B cell (primary cell): ENCODE measurements at regions not wholly inside any gene's neighbourhood (a gene's known extent, or its start where the extent isn't known, plus 50 kb on each side); places are given as distances from the start of the nearest gene placed in this dataset.

Source experiments
- ATAC-seq: fragments of 200-7000 bp; cut with Tn5 transposase; one replicate; pipeline ENCODE4 v1.10.0; 2021; ENCODE audit warnings: low read depth, mild to moderate bottlenecking, moderate number of reproducible peaks, moderate library complexity
- CTCF ChIA-PET: fragments of 350-600 bp; sonication (Branson Sonifier 250); formaldehyde crosslinking; loops from one replicate; lab custom pipeline; 2021; ENCODE audit warnings: antibody characterized with exemption, inconsistent platforms; lab: Charles Lee
- POLR2A ChIA-PET: fragments of 350-600 bp; sonication (Branson Sonifier 250); formaldehyde crosslinking; loops from one replicate; lab custom pipeline; 2021; ENCODE audit warnings: antibody characterized with exemption; lab: Charles Lee
- DNase-seq: peaks from one replicate; pipeline ENCODE4 v3.0.0; 2013
- H2AFZ ChIP-seq: 2 replicates; pipeline ENCODE4 v1.6.1; 2012; ENCODE audit warnings: mild to moderate bottlenecking, low read depth, low read length; ENCODE audit not compliant: insufficient read depth, poor library complexity, severe bottlenecking
- H3K27ac ChIP-seq, 2 donors: 1 replicate in 1 of 2; 2 replicates in 1 of 2; pipeline ENCODE4 v1.5.1; 2012 to 2013; ENCODE audit warnings: low read length in 2 of 2, mild to moderate bottlenecking in 2 of 2, moderate library complexity in 1 of 2
- H3K27me3 ChIP-seq, 4 experiments: fragments of 200-600 bp in 1 of 4; sonication (generic) in 1 of 4; replicated peaks in 1 of 4; 1 replicate in 2 of 4; 2 replicates in 2 of 4; pipeline versions ENCODE4 v1.6.1 to v1.7.0; 2013 to 2016; ENCODE audit warnings: low read length in 3 of 4, mild to moderate bottlenecking in 2 of 4, mixed read lengths in 1 of 4, moderate library complexity in 1 of 4; ENCODE audit not compliant: insufficient read depth in 4 of 4, control insufficient read depth in 3 of 4; ENCODE audit errors: control extremely low read depth in 1 of 4
- H3K36me3 ChIP-seq, 2 experiments: replicated peaks in 1 of 2; 1 replicate in 1 of 2; 2 replicates in 1 of 2; pipeline versions ENCODE4 v1.6.1 to v1.7.1; 2013; ENCODE audit warnings: low read length in 1 of 2; ENCODE audit not compliant: insufficient read depth in 2 of 2, control insufficient read depth in 1 of 2; ENCODE audit errors: control extremely low read depth in 1 of 2, extremely low read depth in 1 of 2
- H3K4me1 ChIP-seq, 2 donors: fragments of 200-600 bp in 1 of 2; sonication (generic) in 1 of 2; 1 replicate in 1 of 2; 2 replicates in 1 of 2; pipeline versions ENCODE4 v1.5.1 to v1.6.1; 2013 to 2017; ENCODE audit warnings: low read length in 2 of 2; ENCODE audit not compliant: control insufficient read depth in 2 of 2, insufficient read depth in 2 of 2
- H3K4me2 ChIP-seq: replicated peaks from 2 replicates; pipeline ENCODE3; 2012; ENCODE audit warnings: mild to moderate bottlenecking, low read depth, low read length; ENCODE audit not compliant: poor library complexity, severe bottlenecking
- H3K4me3 ChIP-seq, 5 experiments: fragments of 200-600 bp in 1 of 5; sonication (generic) in 1 of 5; 1 replicate in 3 of 5; 2 replicates in 2 of 5; pipeline versions ENCODE4 v1.5.1 to v1.7.0; 2011 to 2016; ENCODE audit warnings: low read length in 4 of 5, mild to moderate bottlenecking in 4 of 5, low read depth in 2 of 5, control low read depth in 1 of 5, moderate library complexity in 1 of 5; ENCODE audit not compliant: insufficient read depth in 1 of 5; ENCODE audit errors: control extremely low read depth in 1 of 5, extremely low read depth in 1 of 5
- H3K79me2 ChIP-seq: fragments of 200-600 bp; sonication (generic); one replicate; pipeline ENCODE4 v1.6.0; 2016; ENCODE audit warnings: low read length; ENCODE audit not compliant: control insufficient read depth, insufficient read depth
- H3K9ac ChIP-seq: fragments of 200-600 bp; sonication (generic); 2 replicates; pipeline ENCODE4 v1.6.1; 2017; ENCODE audit warnings: mild to moderate bottlenecking, low read length, moderate library complexity
- H3K9me3 ChIP-seq, 3 donors: one replicate each; pipeline versions ENCODE4 v1.6.1 to v1.7.1; 2013; ENCODE audit warnings: low read length in 2 of 3; ENCODE audit not compliant: control insufficient read depth in 2 of 3, insufficient read depth in 1 of 3; ENCODE audit errors: control extremely low read depth in 1 of 3
- H4K20me1 ChIP-seq: 2 replicates; pipeline ENCODE4 v1.6.0; 2012; ENCODE audit warnings: mild to moderate bottlenecking, low read length; ENCODE audit not compliant: insufficient read depth, control insufficient read depth, poor library complexity, severe bottlenecking
- H3K27ac Mint-ChIP-seq: one replicate; pipeline ENCODE4 v1.8.0; 2021; ENCODE audit warnings: mixed read lengths
- H3K27me3 Mint-ChIP-seq: one replicate; pipeline ENCODE4 v1.8.0; 2021; ENCODE audit warnings: mixed read lengths
- H3K4me1 Mint-ChIP-seq: one replicate; pipeline ENCODE4 v1.8.0; 2021; ENCODE audit warnings: mixed read lengths
- H3K4me3 Mint-ChIP-seq: one replicate; pipeline ENCODE4 v1.8.0; 2021; ENCODE audit warnings: mixed read lengths
- H3K9me3 Mint-ChIP-seq: one replicate; pipeline ENCODE4 v1.8.0; 2022; ENCODE audit warnings: mixed read lengths; ENCODE audit not compliant: insufficient read depth
- EZH2 ChIP-seq: IDR thresholded peaks from 2 replicates; pipeline ENCODE4 v1.6.1; 2012; ENCODE audit warnings: borderline replicate concordance, low read depth, mild to moderate bottlenecking, moderate library complexity, low read length; ENCODE audit not compliant: insufficient read depth, poor library complexity, severe bottlenecking
- WGBS: methylation state at CpG from one replicate; pipeline ENCODE4 v1.1.5; 2013; ENCODE audit warnings: missing lambda C conversion rate; ENCODE audit not compliant: insufficient coverage; 5-methylcytosine and 5-hydroxymethylcytosine counted together
- intact Hi-C: fragments of 100-400 bp; cut with micrococcal nuclease; formaldehyde crosslinking; loops from one replicate; pipeline ENCODE4 v1.10.0; 2022
- TF ChIP-seq, protein P1 (sequence below): fragments of 200-600 bp; IDR thresholded peaks from one replicate; pipeline ENCODE4 v1.8.0; 2022; ENCODE audit warnings: antibody characterized with exemption, mild to moderate bottlenecking

DNA sequence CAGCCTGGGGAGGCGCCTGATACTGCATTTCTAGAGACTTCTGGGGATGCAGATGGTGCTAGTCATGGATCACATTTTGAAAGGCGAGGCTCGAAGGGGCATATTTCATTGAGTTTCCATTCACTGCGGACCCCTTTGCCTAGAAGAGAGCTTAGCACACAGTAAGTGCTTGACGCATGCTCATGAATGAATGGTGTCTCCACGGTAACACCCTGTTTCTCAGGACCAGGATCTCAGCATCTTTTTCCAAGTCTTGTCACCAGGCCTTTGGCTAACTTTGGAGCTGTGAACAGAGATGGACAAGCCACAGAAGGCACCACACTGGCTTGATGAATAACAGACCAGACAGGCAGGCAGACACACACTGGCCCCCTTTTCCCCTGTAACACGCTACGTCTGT lies 151.3 kb downstream of the FOXL1 start:
- Histone ChIP-seq H3K27me3 (peaks cover 0 to 8% (median 0%) of the 10 kb centered on the region in 4 experiments), H3K4me3 (no peak overlapping the region), H3K27ac (no peak overlapping the region), H3K36me3 (no peaks in the 10 kb centered on the region), H3K4me1 (no peaks in the 10 kb centered on the region), H3K79me2 (no peaks in the 10 kb centered on the region), H4K20me1 (no peaks in the 10 kb centered on the region), H3K9me3 (no peaks in the 10 kb centered on the region), H3K9ac (no peak overlapping the region), H2AFZ (no peak overlapping the region), H3K4me2 (no peak overlapping the region)
- Mint-ChIP-seq H3K27ac (no peak overlapping the region), H3K9me3 (no peaks in the 10 kb centered on the region), H3K4me3 (no peak overlapping the region), H3K4me1 (no peaks in the 10 kb centered on the region), H3K27me3 (peaks cover 31% of the 10 kb centered on the region)
- intact Hi-C loops = no loop called here
- WGBS = 90% methylated on average over 8 of the region's 8 CpGs
- TF ChIP-seq, protein P1, sequence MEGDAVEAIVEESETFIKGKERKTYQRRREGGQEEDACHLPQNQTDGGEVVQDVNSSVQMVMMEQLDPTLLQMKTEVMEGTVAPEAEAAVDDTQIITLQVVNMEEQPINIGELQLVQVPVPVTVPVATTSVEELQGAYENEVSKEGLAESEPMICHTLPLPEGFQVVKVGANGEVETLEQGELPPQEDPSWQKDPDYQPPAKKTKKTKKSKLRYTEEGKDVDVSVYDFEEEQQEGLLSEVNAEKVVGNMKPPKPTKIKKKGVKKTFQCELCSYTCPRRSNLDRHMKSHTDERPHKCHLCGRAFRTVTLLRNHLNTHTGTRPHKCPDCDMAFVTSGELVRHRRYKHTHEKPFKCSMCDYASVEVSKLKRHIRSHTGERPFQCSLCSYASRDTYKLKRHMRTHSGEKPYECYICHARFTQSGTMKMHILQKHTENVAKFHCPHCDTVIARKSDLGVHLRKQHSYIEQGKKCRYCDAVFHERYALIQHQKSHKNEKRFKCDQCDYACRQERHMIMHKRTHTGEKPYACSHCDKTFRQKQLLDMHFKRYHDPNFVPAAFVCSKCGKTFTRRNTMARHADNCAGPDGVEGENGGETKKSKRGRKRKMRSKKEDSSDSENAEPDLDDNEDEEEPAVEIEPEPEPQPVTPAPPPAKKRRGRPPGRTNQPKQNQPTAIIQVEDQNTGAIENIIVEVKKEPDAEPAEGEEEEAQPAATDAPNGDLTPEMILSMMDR = no peak
- no peak for TF ChIP-seq EZH2
- no peak for DNase-seq
- no peak for ATAC-seq
- CTCF ChIA-PET = no interaction called here
- POLR2A ChIA-PET = no interaction called here

GRCh38 chr16:86730086-86730485 lies 151.7 kb downstream of the FOXL1 start:
- H4K20me1 ChIP-seq = no peaks in the 10 kb centered on the region
- POLR2A ChIA-PET = no interaction called here
- H3K4me2 ChIP-seq = no peak overlapping the region
- H3K27ac ChIP-seq = no peak overlapping the region
- ATAC-seq (no peak), DNase-seq (no peak)
- WGBS = 71% methylated on average over 5 of the region's 5 CpGs
- Mint-ChIP-seq H3K4me3 (no peak overlapping the region), H3K9me3 (no peaks in the 10 kb centered on the region), H3K27ac (no peak overlapping the region), H3K27me3 (peaks cover 34% of the 10 kb centered on the region), H3K4me1 (no peaks in the 10 kb centered on the region)
- H2AFZ ChIP-seq = no peak overlapping the region
- CTCF ChIA-PET = no interaction called here
- no peaks in the 10 kb centered on the region for H3K79me2 ChIP-seq
- peaks cover 0 to 8% (median 0%) of the 10 kb centered on the region in 4 experiments for H3K27me3 ChIP-seq
- H3K4me1 ChIP-seq = no peaks in the 10 kb centered on the region
- intact Hi-C loops = no loop called here
- no peak overlapping the region for H3K9ac ChIP-seq
- no peak overlapping the region for H3K4me3 ChIP-seq
- no peaks in the 10 kb centered on the region for H3K36me3 ChIP-seq
- TF ChIP-seq EZH2 = no peak
- TF ChIP-seq, protein P1 = no peak
- H3K9me3 ChIP-seq = no peaks in the 10 kb centered on the region
